ENCODE measurements at regions not wholly inside any gene's neighbourhood (a gene's known extent, or its start where the extent isn't known, plus 50 kb on each side); places are given as distances from the start of the nearest gene placed in this dataset.
A peak's percentile ranks its signal among the peaks of the same experiment; 100 is the strongest.

- DNase-seq = no peak
Measured at GRCh38 chr14:36083317-36083716, 93.2 kb downstream of the PTCSC3 start.

GRCh38 chr14:36078080-36078479 is 98.4 kb downstream of the PTCSC3 start:
- DNase-seq = no peak

GRCh38 chr14:36076197-36076596 is 100.3 kb downstream of the PTCSC3 start:
- no peak for DNase-seq

GRCh38 chr14:36075203-36075602 is 101.3 kb downstream of the PTCSC3 start:
- DNase-seq = no peak

- DNase-seq = no peak
Measured at GRCh38 chr14:36070720-36071043, 105.8 kb downstream of the PTCSC3 start.

GRCh38 chr14:36070031-36070719 is 106.3 kb downstream of the PTCSC3 start:
- DNase-seq = peak; percentile 32 to 57

- peak; percentile 18 to 29 for DNase-seq
Measured at GRCh38 chr14:36069535-36069900, 107.0 kb downstream of the PTCSC3 start.

- no peak for DNase-seq
Measured at GRCh38 chr14:36068777-36069534, 107.6 kb downstream of the PTCSC3 start.

- DNase-seq = no peak
Measured at GRCh38 chr14:36067428-36068187, 108.9 kb downstream of the PTCSC3 start.

GRCh38 chr14:36066636-36067035 is 109.9 kb downstream of the PTCSC3 start:
- DNase-seq = no peak

GRCh38 chr14:36065831-36066230 is 110.7 kb downstream of the PTCSC3 start:
- no peak for DNase-seq

- DNase-seq = no peak
Measured at GRCh38 chr14:36059531-36059930, 117.0 kb downstream of the PTCSC3 start.

- no peak for DNase-seq
Measured at GRCh38 chr14:36057452-36058116, 118.9 kb downstream of the PTCSC3 start.

GRCh38 chr14:36056845-36057244 is 119.7 kb downstream of the PTCSC3 start:
- no peak for DNase-seq

- no peak for DNase-seq
Measured at GRCh38 chr14:36055681-36056225, 120.8 kb downstream of the PTCSC3 start.

- DNase-seq = no peak
Measured at GRCh38 chr14:36055052-36055378, 121.5 kb downstream of the PTCSC3 start.

- no peak for DNase-seq
Measured at GRCh38 chr14:36054353-36055051, 122.0 kb downstream of the PTCSC3 start.

- DNase-seq = no peak
Measured at GRCh38 chr14:36052681-36053080, 123.8 kb downstream of the PTCSC3 start.

- no peak for DNase-seq
Measured at GRCh38 chr14:36052063-36052462, 124.5 kb downstream of the PTCSC3 start.

- no peak for DNase-seq
Measured at GRCh38 chr14:36048667-36049066, 127.9 kb downstream of the PTCSC3 start.

- DNase-seq = no peak
Measured at GRCh38 chr14:36047912-36048311, 128.6 kb downstream of the PTCSC3 start.

GRCh38 chr14:36035675-36036074 is 140.8 kb downstream of the PTCSC3 start:
- no peak for DNase-seq

GRCh38 chr14:36028665-36029064 is 147.9 kb downstream of the PTCSC3 start:
- no peak for DNase-seq

All from stimulated activated CD4-positive, alpha-beta T cell treated with anti-CD3 and anti-CD28 coated beads, Interleukin-2, amount 100 ng/mL, for 24 hours (primary cell).